ENCODE measurements at regions not wholly inside any gene's neighbourhood (a gene's known extent, or its start where the extent isn't known, plus 50 kb on each side); places are given as distances from the start of the nearest gene placed in this dataset.

DNA sequence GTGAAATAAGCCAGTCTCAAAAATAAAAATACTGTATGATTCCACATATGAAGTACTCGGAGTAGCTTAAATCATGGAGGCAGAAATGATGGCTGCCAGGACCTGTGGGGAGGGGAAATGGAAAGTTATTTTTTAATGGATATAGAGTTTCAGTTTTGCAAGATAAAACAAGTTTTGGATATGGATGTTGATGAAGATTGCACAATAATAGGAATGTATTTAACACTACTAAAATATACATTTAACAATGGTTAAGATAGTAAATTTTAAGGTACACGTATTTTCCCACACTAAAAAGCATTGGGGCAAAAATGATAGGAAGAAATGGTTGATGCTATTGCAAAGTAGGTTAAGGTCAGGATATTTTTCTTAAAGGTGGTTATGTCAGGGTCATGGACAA lies 1058.9 kb upstream of the MAP3K7 start:
- no peak overlapping the region for H3K27ac ChIP-seq
- TF ChIP-seq, protein P1, sequence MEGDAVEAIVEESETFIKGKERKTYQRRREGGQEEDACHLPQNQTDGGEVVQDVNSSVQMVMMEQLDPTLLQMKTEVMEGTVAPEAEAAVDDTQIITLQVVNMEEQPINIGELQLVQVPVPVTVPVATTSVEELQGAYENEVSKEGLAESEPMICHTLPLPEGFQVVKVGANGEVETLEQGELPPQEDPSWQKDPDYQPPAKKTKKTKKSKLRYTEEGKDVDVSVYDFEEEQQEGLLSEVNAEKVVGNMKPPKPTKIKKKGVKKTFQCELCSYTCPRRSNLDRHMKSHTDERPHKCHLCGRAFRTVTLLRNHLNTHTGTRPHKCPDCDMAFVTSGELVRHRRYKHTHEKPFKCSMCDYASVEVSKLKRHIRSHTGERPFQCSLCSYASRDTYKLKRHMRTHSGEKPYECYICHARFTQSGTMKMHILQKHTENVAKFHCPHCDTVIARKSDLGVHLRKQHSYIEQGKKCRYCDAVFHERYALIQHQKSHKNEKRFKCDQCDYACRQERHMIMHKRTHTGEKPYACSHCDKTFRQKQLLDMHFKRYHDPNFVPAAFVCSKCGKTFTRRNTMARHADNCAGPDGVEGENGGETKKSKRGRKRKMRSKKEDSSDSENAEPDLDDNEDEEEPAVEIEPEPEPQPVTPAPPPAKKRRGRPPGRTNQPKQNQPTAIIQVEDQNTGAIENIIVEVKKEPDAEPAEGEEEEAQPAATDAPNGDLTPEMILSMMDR (IDR thresholded peaks at IDR 0.05): no peak
- no peaks in the 10 kb centered on the region for H3K36me3 ChIP-seq
- DNase-seq (ENCODE audit: low spot score) (no peak), ATAC-seq (ENCODE audit: insufficient number of reproducible peaks, low FRiP score, low read depth) (no peak)
- H3K27me3 ChIP-seq (replicated peaks; ENCODE audit: insufficient read depth): no peaks in the 10 kb centered on the region
- H3K4me3 ChIP-seq: no peak overlapping the region
- H3K4me1 ChIP-seq (ENCODE audit: control insufficient read depth in 1 of 2, low read depth in 2 of 2): no peaks in the 10 kb centered on the region
- no peaks in the 10 kb centered on the region for H3K9me3 ChIP-seq

DNA sequence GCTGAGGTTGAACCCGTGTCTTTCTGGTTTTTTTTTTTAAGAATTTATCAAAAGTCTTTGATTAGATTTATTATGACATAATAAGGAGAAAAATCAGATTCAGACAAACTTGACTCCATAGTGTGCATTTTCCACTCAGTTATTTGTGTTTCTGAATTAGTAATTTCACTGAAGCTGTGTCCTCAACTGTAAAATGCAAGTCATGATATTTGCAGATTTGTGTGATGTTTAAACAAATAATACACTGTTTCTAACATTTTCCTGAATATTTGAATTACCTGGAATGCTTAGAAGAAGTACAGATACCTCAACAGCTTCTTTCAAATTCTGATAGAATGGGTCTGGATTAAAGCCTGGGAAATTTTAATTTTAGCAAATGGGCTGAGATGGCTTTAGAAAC lies 1050.3 kb upstream of the MAP3K7 start:
- Histone ChIP-seq H3K27ac (no peak overlapping the region), H3K4me1 (ENCODE audit: control insufficient read depth in 1 of 2, low read depth in 2 of 2) (no peaks in the 10 kb centered on the region), H3K9me3 (no peaks in the 10 kb centered on the region), H3K27me3 (replicated peaks; ENCODE audit: insufficient read depth) (no peaks in the 10 kb centered on the region), H3K4me3 (no peak overlapping the region), H3K36me3 (no peaks in the 10 kb centered on the region)
- DNase-seq (ENCODE audit: low spot score) (no peak), ATAC-seq (ENCODE audit: insufficient number of reproducible peaks, low FRiP score, low read depth) (no peak)
- TF ChIP-seq, protein P1 (IDR thresholded peaks at IDR 0.05): no peak

DNA sequence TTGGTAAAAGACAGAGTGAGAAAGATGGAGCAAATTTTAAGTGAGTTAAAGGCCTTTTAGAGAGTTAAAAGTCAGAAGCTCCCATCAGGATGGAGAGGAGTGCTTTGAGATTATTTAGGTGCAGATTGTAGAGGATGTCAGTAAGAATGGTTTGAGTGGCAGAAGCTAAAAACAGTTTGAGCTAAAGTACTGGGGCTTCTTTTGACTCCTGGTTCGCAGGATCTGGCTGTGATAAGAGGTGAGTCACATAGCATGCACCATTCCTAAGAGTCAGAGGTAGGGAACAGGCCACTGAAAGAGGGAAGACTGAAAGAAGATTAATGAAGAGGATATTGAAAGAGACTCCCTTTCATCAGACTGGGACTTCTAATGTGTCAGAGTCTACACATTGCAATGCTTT lies 1047.9 kb upstream of the MAP3K7 start:
- H3K27me3 ChIP-seq (replicated peaks; ENCODE audit: insufficient read depth): no peaks in the 10 kb centered on the region
- no peak for ATAC-seq (ENCODE audit: insufficient number of reproducible peaks, low FRiP score, low read depth)
- no peak for DNase-seq (ENCODE audit: low spot score)
- H3K27ac ChIP-seq: no peak overlapping the region
- H3K4me3 ChIP-seq: no peak overlapping the region
- no peaks in the 10 kb centered on the region for H3K9me3 ChIP-seq
- no peaks in the 10 kb centered on the region for H3K36me3 ChIP-seq
- TF ChIP-seq, protein P1 (IDR thresholded peaks at IDR 0.05): no peak
- H3K4me1 ChIP-seq (ENCODE audit: control insufficient read depth in 1 of 2, low read depth in 2 of 2): no peaks in the 10 kb centered on the region

DNA sequence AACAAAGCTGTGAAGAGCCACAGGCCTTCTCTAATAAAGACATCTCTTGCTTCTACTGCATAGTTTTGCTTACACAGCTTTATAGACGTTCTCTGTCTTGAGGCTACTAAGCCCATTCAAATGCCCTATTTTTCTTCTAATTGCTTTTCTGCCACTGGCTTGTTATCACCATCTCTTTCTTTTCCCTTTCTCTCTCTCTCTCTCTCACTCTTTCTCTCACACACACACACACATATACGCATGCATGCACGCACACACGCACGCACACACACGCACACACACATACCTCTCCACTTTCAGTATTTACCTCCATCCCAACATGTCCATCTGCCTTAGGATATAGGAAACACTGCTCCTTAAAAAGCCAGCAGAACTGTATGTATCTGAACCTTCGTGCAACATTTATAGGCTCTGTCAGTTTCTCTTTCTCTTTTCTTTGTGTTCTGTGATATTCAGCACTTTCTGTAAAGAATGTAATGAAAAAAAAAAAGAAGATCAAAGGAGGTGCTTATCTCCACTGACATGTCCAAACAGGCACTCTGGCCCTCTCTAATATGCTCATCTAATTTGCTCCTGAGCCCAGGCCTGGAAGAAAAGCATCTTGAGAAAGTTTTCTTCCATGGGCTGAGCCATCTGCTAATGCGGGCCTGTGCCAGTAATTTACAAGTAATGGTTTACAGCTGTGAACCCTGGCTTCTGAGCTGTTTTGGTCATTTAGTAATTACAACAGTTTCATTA lies 1046.7 kb upstream of the MAP3K7 start:
- DNase-seq (ENCODE audit: low spot score) (no peak), ATAC-seq (ENCODE audit: insufficient number of reproducible peaks, low FRiP score, low read depth) (no peak)
- Histone ChIP-seq H3K36me3 (no peaks in the 10 kb centered on the region), H3K27me3 (replicated peaks; ENCODE audit: insufficient read depth) (no peaks in the 10 kb centered on the region), H3K4me1 (ENCODE audit: control insufficient read depth in 1 of 2, low read depth in 2 of 2) (no peaks in the 10 kb centered on the region), H3K27ac (no peak overlapping the region), H3K9me3 (no peaks in the 10 kb centered on the region), H3K4me3 (no peak overlapping the region)
- TF ChIP-seq, protein P1 (IDR thresholded peaks at IDR 0.05): no peak

DNA sequence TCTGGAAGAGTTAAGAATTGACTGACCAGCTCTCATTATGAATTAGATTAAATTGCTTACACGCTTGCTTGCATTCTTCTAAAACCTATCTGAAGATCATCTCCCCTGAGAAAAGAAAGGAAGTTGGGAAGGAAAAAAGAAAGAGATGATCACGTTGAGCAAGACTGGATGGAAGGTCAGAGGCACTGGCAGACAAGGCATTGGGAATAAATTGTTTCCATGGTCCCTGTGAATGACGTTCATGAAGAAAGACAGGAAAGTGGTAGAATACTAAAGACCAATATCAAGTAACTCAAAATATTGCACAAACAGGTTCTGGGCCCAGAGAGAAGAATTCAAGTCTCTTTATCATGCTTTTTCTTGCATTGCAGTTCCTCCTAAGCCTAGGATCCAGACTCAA lies 1045.4 kb upstream of the MAP3K7 start:
- H3K4me3 ChIP-seq: no peak overlapping the region
- TF ChIP-seq, protein P1 (IDR thresholded peaks at IDR 0.05): no peak
- no peaks in the 10 kb centered on the region for H3K9me3 ChIP-seq
- ATAC-seq (ENCODE audit: insufficient number of reproducible peaks, low FRiP score, low read depth): no peak
- no peaks in the 10 kb centered on the region for H3K27me3 ChIP-seq (replicated peaks; ENCODE audit: insufficient read depth)
- H3K4me1 ChIP-seq (ENCODE audit: control insufficient read depth in 1 of 2, low read depth in 2 of 2): no peaks in the 10 kb centered on the region
- no peaks in the 10 kb centered on the region for H3K36me3 ChIP-seq
- no peak for DNase-seq (ENCODE audit: low spot score)
- H3K27ac ChIP-seq: no peak overlapping the region

Data from thoracic aorta (tissue), 2 donors.